ENCODE measurements at regions not wholly inside any gene's neighbourhood (a gene's known extent, or its start where the extent isn't known, plus 50 kb on each side); places are given as distances from the start of the nearest gene placed in this dataset.

- Histone ChIP-seq H3K9me3 (replicated peaks in 1 of 3) (peaks cover 0 to 5% (median 4%) of the 10 kb centered on the region in 3 donors), H3K36me3 (replicated peaks in 1 of 2) (no peaks in the 10 kb centered on the region), H3K27me3 (no peaks in the 10 kb centered on the region), H3K27ac (no peak overlapping the region), H3K4me3 (no peak overlapping the region), H3K4me1 (replicated peaks in 1 of 2) (peaks cover 2 to 8% of the 10 kb centered on the region in 2 donors)
- intact Hi-C loops (cut with DNase I): no loop called here
- no peak for DNase-seq
- TF ChIP-seq CTCF (IDR thresholded peaks at IDR 0.05) (no peak), POLR2A (IDR thresholded peaks at IDR 0.05) (no peak)
- WGBS, 4 donors: 93 to 97% (median 96%) methylated on average over 3 of the region's 3 CpGs
Measured at GRCh38 chr2:8211384-8211783, 470.5 kb upstream of the ID2 start.

DNA sequence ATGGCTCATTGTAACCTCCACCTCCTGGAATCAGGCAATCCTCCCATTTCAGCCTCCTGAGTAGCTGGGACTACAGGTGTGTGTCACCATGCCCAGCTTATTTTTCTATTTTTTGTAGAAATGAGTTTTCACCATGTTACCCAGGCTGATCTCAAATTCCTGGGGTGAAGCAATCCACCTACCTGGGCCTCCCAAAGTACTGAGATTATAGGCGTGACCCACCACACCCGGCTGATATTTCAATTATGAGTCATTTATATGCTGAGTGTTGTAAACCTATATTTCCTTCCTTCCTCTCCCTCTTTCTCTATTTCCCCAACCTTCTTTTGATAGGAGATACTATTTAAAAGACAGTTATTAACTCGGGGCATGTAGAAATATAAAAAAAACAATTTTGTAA is 469.6 kb upstream of the ID2 start:
- WGBS, 4 donors: 74 to 87% (median 82%) methylated on average over 3 of the region's 3 CpGs
- no peaks in the 10 kb centered on the region for H3K27me3 ChIP-seq
- intact Hi-C loops (cut with DNase I): no loop called here
- H3K27ac ChIP-seq: no peak overlapping the region
- DNase-seq: no peak
- H3K36me3 ChIP-seq (replicated peaks in 1 of 2): no peaks in the 10 kb centered on the region
- peaks cover 0 to 5% (median 4%) of the 10 kb centered on the region in 3 donors for H3K9me3 ChIP-seq (replicated peaks in 1 of 3)
- H3K4me1 ChIP-seq (replicated peaks in 1 of 2): peaks cover 5 to 14% of the 10 kb centered on the region in 2 donors
- H3K4me3 ChIP-seq: no peak overlapping the region
- TF ChIP-seq CTCF (IDR thresholded peaks at IDR 0.05) (no peak), POLR2A (IDR thresholded peaks at IDR 0.05) (no peak)

GRCh38 chr2:8214036-8214615 is 467.7 kb upstream of the ID2 start:
- no peaks in the 10 kb centered on the region for H3K27me3 ChIP-seq
- intact Hi-C loops (cut with DNase I): no loop called here
- TF ChIP-seq CTCF (IDR thresholded peaks at IDR 0.05) (no peak), POLR2A (IDR thresholded peaks at IDR 0.05) (no peak)

DNA sequence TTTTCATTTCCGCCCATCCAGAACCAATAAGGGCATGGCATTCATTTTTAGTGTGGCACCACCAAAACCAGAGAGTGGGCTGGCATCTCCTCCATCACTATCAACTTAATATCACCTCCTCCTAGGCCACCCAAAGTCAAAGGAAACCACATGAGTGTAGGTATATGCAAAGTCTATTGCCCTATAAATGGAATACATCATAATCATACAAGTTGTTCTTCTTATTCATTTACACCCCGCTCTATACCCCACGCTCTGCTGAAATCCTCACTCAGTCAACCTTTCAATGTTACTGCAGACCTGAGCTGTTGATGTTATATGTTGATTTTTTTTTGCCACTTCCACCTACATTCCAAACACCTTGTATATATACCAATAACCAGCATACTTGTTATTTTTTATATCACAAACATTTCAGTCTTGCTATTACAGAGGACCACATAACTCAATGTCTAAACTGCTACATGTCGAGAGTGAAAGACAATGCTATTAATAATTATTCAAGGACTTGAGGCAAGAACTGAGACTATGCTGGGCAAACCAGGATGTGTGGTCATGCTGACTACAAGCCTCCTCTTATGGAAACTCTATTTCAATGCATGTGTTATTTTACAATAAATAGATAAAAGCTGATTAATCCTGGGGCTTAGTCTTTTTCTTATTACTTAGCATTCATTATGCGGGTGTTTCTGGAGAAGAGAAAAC is 466.5 kb upstream of the ID2 start:
- H3K27me3 ChIP-seq: no peaks in the 10 kb centered on the region
- H3K9me3 ChIP-seq (replicated peaks in 1 of 3): no peaks in the 10 kb centered on the region
- no peak overlapping the region for H3K4me3 ChIP-seq
- TF ChIP-seq POLR2A (IDR thresholded peaks at IDR 0.05) (no peak), CTCF (IDR thresholded peaks at IDR 0.05) (no peak)
- intact Hi-C loops (cut with DNase I): no loop called here
- no peak overlapping the region for H3K27ac ChIP-seq
- peaks cover 5 to 14% of the 10 kb centered on the region in 2 donors for H3K4me1 ChIP-seq (replicated peaks in 1 of 2)
- H3K36me3 ChIP-seq (replicated peaks in 1 of 2): no peaks in the 10 kb centered on the region
- no peak for DNase-seq
- 75 to 78% (median 76%) methylated on average over 5 of the region's 5 CpGs for WGBS, 4 donors

More at GRCh38 chr2:8214036-8214615, 467.7 kb upstream of the ID2 start:
- H3K9me3 ChIP-seq (replicated peaks in 1 of 3): peaks cover 0 to 4% (median 0%) of the 10 kb centered on the region in 3 donors
- H3K4me3 ChIP-seq: no peak overlapping the region
- H3K36me3 ChIP-seq (replicated peaks in 1 of 2): no peaks in the 10 kb centered on the region
- 82 to 100% (median 88%) methylated on average over 4 of the region's 4 CpGs for WGBS, 4 donors
- H3K27ac ChIP-seq: no peak overlapping the region
- peaks cover 5 to 14% of the 10 kb centered on the region in 2 donors for H3K4me1 ChIP-seq (replicated peaks in 1 of 2)
- DNase-seq: no peak

All from adrenal gland (tissue), 9 donors.